ENCODE measurements at regions not wholly inside any gene's neighbourhood (a gene's known extent, or its start where the extent isn't known, plus 50 kb on each side); places are given as distances from the start of the nearest gene placed in this dataset.

DNA sequence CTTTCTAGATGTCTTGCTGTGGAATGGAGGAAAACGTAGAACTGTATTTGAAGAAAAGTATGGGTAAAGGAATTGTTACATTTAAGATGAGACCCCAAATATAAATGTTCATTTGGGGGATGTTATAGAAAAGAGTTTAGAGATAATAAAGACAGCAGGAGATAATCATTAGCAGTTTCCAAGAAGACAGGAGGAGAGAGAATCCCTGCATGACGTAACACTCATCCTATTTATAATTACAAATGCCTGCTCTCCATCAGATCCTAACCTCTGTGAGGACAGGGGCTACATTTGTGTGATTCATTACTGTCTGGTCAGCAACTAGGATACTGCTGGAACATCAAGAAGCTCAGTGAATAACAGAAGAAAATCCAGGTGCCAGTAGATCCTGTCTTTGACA is 133.0 kb upstream of the HDDC2 start:
- H3K4me3 ChIP-seq (ENCODE audit: low read depth, low read length, poor library complexity, severe bottlenecking): no peak overlapping the region
- H3K4me2 ChIP-seq (ENCODE audit: low read length): no peak overlapping the region
- H3K27me3 ChIP-seq (ENCODE audit: insufficient read depth, low read length): no peaks in the 10 kb centered on the region
- H3F3A ChIP-seq (ENCODE audit: insufficient read depth, low read length): no peaks in the 10 kb centered on the region
- peaks cover 36% of the 10 kb centered on the region for H3K4me1 ChIP-seq (ENCODE audit: insufficient read depth, low read length, severe bottlenecking)
- TF ChIP-seq CTCF (IDR thresholded peaks at IDR 0.05; ENCODE audit: low read length): no peak
- TF ChIP-seq EZH2 (IDR thresholded peaks at IDR 0.05; ENCODE audit: borderline replicate concordance, low read length): no peak
- H3K9me2 ChIP-seq (ENCODE audit: low read depth, low read length): no peaks in the 10 kb centered on the region
- no peak overlapping the region for H3K27ac ChIP-seq (ENCODE audit: low read depth, low read length, poor library complexity, severe bottlenecking)
- no peak overlapping the region for H2AFZ ChIP-seq (ENCODE audit: low read length)
- H3K9me3 ChIP-seq (ENCODE audit: low read length): no peaks in the 10 kb centered on the region
- no peak overlapping the region for H3K9ac ChIP-seq (ENCODE audit: low read length)
- no peaks in the 10 kb centered on the region for H3K79me2 ChIP-seq (ENCODE audit: insufficient read depth, low read length)
- H3K36me3 ChIP-seq (ENCODE audit: insufficient read depth, low read length): no peaks in the 10 kb centered on the region
- no peaks in the 10 kb centered on the region for H4K20me1 ChIP-seq (ENCODE audit: insufficient read depth, low read length)

GRCh38 chr6:125439512-125439911 is 137.7 kb upstream of the HDDC2 start:
- no peaks in the 10 kb centered on the region for H4K20me1 ChIP-seq (ENCODE audit: insufficient read depth, low read length)
- H3K9me2 ChIP-seq (ENCODE audit: low read depth, low read length): no peaks in the 10 kb centered on the region
- no peak overlapping the region for H2AFZ ChIP-seq (ENCODE audit: low read length)
- H3K36me3 ChIP-seq (ENCODE audit: insufficient read depth, low read length): no peaks in the 10 kb centered on the region
- no peak overlapping the region for H3K4me2 ChIP-seq (ENCODE audit: low read length)
- H3K4me1 ChIP-seq (ENCODE audit: insufficient read depth, low read length, severe bottlenecking): peaks cover 6% of the 10 kb centered on the region
- H3K27ac ChIP-seq (ENCODE audit: low read depth, low read length, poor library complexity, severe bottlenecking): no peak overlapping the region
- H3K27me3 ChIP-seq (ENCODE audit: insufficient read depth, low read length): no peaks in the 10 kb centered on the region
- no peaks in the 10 kb centered on the region for H3F3A ChIP-seq (ENCODE audit: insufficient read depth, low read length)
- H3K79me2 ChIP-seq (ENCODE audit: insufficient read depth, low read length): no peaks in the 10 kb centered on the region
- TF ChIP-seq CTCF (IDR thresholded peaks at IDR 0.05; ENCODE audit: low read length) (no peak), EZH2 (IDR thresholded peaks at IDR 0.05; ENCODE audit: borderline replicate concordance, low read length) (no peak)
- H3K4me3 ChIP-seq (ENCODE audit: low read depth, low read length, poor library complexity, severe bottlenecking): no peak overlapping the region
- no peak overlapping the region for H3K9ac ChIP-seq (ENCODE audit: low read length)
- no peaks in the 10 kb centered on the region for H3K9me3 ChIP-seq (ENCODE audit: low read length)

- Histone ChIP-seq H3K27ac (ENCODE audit: low read depth, low read length, poor library complexity, severe bottlenecking) (no peak overlapping the region), H3K4me1 (ENCODE audit: insufficient read depth, low read length, severe bottlenecking) (peaks cover 11% of the 10 kb centered on the region), H3K4me3 (ENCODE audit: low read depth, low read length, poor library complexity, severe bottlenecking) (no peak overlapping the region), H3K4me2 (ENCODE audit: low read length) (no peak overlapping the region), H3F3A (ENCODE audit: insufficient read depth, low read length) (no peaks in the 10 kb centered on the region), H3K27me3 (ENCODE audit: insufficient read depth, low read length) (no peaks in the 10 kb centered on the region; the same call in 1 of the 2 replicates), H2AFZ (ENCODE audit: low read length) (no peak overlapping the region), H3K9me3 (ENCODE audit: low read length) (no peaks in the 10 kb centered on the region), H3K79me2 (ENCODE audit: insufficient read depth, low read length) (no peaks in the 10 kb centered on the region), H3K9ac (ENCODE audit: low read length) (no peak overlapping the region), H4K20me1 (ENCODE audit: insufficient read depth, low read length) (no peaks in the 10 kb centered on the region), H3K9me2 (ENCODE audit: low read depth, low read length) (no peaks in the 10 kb centered on the region), H3K36me3 (ENCODE audit: insufficient read depth, low read length) (no peaks in the 10 kb centered on the region)
- TF ChIP-seq CTCF (IDR thresholded peaks at IDR 0.05; ENCODE audit: low read length): no peak
- no peak for TF ChIP-seq EZH2 (IDR thresholded peaks at IDR 0.05; ENCODE audit: borderline replicate concordance, low read length)
These were observed 142.5 kb upstream of the HDDC2 start for GRCh38 chr6:125444006-125444923.

Measured in OCI-LY1 (cell line).